ENCODE measurements at regions not wholly inside any gene's neighbourhood (a gene's known extent, or its start where the extent isn't known, plus 50 kb on each side); places are given as distances from the start of the nearest gene placed in this dataset.
"Not testable (repeated sequence)": the region's sequence is repeated elsewhere in the genome, so short reads cannot be mapped to it uniquely, and the experiment has no call there.

- DNase-seq = peak; percentile 86
Measured at GRCh38 chr1:121519042-121519755, 334.4 kb downstream of the SRGAP2C start.

- not testable (repeated sequence) for DNase-seq
Measured at GRCh38 chr1:121519756-121520286, 335.0 kb downstream of the SRGAP2C start.

- no peak for DNase-seq
Measured at GRCh38 chr1:121522061-121522759, 337.4 kb downstream of the SRGAP2C start.

DNA sequence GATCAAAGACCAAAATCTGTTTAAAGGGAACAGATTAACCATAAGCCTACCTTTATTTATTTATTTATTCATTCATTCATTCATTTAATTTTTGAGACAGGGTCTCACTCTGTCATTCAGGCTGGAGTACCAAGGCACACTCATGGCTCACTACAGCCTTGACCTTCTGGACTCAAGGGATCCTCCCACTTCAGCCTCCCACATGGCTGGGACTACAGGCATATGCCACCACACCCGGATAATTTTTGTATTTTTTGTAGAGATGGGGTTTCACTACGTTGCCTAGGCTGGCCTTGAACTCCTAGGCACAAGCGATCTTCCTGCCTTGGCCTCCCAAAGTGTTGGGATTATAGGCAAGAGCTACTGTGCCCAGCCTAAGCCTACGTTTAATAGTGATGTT, 338.3 kb downstream of the SRGAP2C start:
- DNase-seq = not testable (repeated sequence)

DNA sequence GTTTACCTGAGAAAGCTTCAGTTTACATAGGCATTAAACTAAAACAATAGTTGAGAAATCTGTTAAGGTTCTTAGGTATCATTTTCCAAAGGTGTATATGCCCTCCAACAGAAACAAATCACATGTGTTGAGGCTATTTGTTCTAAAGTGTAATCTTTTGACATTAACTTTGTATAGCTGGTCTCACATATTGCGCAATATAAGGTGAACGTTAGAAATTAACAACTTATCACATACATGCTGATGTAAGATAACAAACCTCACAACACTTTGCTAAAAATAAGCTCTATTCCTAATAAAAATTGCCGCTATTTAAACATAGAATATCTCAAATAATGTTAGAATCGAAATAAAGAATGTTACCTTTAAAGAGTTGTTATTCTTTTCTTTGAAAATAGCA, 340.6 kb downstream of the SRGAP2C start:
- no peak for DNase-seq

DNA sequence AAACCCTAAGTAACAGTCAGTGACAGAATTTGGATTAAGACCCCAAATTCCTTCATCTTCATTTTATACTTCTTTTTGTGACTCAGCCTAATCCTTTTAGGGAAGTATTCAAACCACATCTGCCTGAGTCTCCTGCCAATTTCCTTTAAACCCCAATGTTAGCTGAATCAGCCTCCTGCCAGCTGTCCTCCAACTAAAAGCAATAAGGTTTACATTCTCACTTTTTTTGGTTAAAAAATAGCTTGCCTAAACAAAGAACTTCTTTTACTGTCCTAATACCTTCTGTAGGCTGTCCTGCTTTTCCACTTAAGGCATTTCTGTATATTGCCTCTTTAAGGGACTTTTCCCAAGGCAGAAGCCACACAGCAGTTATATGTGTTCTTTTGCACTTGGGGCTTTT, 344.2 kb downstream of the SRGAP2C start:
- DNase-seq = not testable (repeated sequence)

DNA sequence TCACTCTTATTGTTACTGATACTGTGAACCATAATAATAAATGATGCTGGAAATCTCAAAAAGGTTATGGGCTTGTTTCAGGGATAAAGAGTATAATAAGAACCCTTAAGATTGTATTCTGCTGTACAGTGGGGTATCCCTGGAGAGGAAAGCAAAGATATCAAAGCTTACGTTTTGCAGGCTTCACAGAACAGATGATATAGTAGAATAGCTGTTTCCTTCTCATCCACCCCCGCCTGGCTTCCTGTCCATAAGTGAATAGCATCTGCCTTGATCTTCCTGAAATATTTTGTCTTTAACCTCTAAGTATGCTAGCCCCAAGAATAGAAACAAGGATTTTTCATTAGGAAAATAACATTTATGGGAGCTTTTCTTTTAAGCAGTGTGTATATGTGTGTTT, 345.3 kb downstream of the SRGAP2C start:
- not testable (repeated sequence) for DNase-seq

DNA sequence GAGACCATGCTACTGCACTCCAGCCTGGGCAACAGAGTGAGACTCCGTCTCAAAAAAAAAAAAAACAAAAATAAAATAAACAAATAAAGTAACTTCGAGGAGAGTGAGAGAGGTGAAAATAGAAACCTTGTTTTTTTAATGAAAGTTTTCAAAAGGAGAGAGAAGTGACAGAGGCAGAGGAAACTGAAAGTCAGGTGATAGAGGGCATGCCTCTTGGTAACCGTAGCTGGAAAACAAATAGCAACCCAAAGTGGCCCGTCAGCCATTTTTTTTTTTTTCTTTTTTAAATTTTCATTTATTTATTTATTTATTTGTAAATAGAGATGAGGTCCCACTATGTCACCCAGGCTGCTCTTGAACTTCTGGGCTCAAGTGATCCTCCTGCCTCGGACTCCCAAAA, 347.0 kb downstream of the SRGAP2C start:
- DNase-seq = not testable (repeated sequence)

DNA sequence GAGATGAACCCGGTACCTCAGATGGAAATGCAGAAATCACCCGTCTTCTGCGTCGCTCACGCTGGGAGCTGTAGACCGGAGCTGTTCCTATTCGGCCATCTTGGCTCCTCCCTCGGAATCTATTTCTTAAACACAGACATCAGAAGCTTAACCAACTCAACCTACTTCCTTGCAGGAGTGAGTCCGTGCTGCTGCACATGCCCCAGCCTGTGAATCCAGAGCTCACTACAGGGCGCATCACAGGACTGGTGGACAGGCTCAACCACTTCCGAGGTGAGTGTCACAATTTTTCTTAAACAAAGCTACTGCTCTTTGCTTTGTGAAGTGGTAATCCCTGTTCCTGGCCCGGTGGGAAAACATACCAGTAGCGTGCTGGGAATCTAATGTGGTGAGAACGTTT, 353.4 kb downstream of the SRGAP2C start:
- not testable (repeated sequence) for DNase-seq

- no peak for DNase-seq
Measured at GRCh38 chr1:121538943-121539575, 354.3 kb downstream of the SRGAP2C start.

DNA sequence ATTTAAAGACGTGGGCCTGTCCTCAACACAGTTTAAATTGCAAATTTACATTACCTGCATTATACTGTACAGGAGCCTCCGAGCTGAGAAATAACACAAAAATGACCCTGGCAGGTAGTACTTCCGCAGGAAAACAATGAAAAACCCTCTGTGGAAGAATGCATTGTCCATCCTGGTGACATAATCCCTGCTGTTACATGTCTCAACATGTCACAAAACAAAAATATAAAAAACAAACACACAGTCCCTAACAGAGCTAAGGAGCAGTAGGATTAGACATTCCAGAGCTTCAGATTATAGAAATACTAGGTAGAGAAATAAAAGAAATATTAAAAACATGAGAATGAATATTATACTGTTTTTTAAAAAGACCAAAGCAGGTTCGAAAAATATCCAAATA, 359.2 kb downstream of the SRGAP2C start:
- not testable (repeated sequence) for DNase-seq

DNA sequence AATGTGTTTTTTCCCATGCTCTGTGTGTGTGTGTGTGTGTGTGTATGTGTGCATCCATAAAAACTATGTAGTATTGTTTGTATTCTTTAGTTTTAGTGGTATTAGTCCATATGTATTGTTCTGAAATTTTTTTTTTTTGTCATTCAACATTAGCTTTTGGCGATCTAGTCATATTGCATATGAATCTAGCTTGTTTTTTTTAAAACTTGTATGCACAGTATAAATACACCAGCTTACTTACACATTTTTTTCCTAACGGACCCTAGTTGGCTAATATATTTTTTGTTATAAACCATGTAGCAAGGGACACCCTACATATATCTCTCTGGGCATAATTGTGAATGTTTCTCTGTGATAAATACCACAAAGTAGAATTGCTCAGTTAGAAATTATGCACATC, 359.7 kb downstream of the SRGAP2C start:
- no peak for DNase-seq

DNA sequence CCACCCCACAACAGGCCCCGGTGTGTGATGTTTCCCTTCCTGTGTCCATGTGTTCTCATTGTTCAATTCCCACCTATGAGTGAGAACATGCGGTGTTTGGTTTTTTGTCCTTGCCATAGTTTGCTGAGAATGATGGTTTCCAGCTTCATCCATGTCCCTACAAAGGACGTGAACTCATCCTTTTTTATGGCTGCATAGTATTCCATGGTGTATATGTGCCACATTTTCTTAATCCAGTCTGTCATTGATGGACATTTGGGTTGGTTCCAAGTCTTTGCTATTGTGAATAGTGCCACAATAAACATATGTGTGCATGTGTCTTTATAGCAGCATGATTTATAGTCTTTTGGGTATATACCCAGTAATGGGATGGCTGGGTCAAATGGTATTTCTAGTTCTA, 361.1 kb downstream of the SRGAP2C start:
- DNase-seq = not testable (repeated sequence)

GRCh38 chr1:121546830-121547591, 362.2 kb downstream of the SRGAP2C start:
- no peak for DNase-seq

GRCh38 chr1:121547726-121548125, 363.0 kb downstream of the SRGAP2C start:
- not testable (repeated sequence) for DNase-seq

DNA sequence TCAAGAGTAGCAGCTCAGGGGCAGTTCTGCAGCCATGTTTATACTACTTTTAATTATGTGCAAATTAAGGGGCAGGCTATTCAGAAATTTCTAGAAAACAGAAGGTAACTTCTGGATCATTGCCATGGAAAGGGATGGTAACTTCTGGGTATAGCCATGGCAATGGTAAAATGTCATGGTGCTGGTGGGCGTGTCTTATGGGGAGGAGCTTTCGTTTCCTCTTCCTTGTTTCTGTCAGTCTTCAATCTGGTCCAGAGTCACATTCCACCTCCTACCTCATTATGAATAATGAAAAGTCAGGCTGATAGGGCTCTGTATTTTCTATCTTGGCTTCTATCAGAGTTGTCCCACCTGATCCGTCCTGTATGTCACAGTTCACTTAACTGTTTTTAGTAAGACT, 366.0 kb downstream of the SRGAP2C start:
- DNase-seq = not testable (repeated sequence)

DNA sequence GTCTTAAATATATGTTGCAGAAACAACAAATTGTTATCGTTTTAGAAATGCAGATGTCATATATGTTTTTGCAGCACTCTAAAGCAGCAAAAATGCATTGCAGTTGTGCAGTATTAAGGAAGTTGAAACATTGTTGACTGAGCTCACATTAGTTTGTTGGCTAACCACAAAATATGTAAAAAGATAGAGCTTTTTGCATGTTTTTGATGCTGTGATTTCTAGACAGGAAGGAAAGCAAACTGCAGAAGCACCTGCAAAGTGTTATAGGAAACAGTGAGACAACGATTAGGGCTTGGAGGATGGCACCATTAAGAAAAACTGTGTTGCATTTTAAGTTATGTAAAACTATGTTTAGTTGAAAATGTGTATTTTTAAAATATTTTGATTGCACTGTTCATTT, 366.7 kb downstream of the SRGAP2C start:
- not testable (repeated sequence) for DNase-seq

- not testable (repeated sequence) for DNase-seq
Measured at GRCh38 chr1:121556560-121556959, 371.8 kb downstream of the SRGAP2C start.

DNA sequence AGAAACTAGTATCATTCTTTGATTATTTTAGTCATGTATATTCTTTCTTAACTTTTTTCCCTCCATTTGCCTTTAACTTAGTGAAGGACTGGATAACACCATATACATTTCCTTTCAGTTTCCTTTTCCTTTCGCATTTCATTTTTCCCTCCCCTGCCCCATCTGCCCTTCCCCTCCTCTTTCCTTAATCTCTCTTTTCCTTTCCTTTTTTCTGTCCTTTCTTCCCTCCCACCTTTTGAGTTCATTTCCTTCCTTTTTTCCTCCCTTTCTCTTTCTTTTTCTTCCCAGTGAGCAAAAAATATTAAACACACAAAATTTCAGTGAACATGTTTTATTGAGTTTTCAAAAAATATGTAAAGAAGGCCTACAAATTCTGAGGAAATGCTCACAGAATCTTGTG, 373.3 kb downstream of the SRGAP2C start:
- not testable (repeated sequence) for DNase-seq

- no peak for DNase-seq
Measured at GRCh38 chr1:121558514-121558913, 373.7 kb downstream of the SRGAP2C start.

- DNase-seq = no peak
Measured at GRCh38 chr1:121566346-121566745, 381.6 kb downstream of the SRGAP2C start.

DNA sequence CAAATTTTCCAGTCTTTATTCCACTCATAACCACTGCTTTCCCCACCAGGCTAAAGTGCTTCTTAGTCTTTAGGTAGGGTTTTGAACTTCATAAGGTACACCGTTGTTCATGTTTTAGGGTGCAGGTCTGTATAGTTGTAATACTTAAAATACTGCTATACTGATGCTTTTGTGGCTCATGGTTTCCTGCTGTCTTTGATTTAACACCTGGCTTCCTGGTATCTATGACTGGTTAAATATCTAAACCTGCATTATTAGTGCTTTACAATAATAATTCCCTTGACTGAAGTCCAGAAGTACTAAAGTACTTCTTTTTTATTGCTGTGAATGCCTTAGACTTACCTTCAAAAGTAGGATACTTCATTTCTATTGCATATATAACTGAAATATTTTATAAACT, 384.7 kb downstream of the SRGAP2C start:
- no peak for DNase-seq
